22Rv1 (cell line): ENCODE measurements at regions not wholly inside any gene's neighbourhood (a gene's known extent, or its start where the extent isn't known, plus 50 kb on each side); places are given as distances from the start of the nearest gene placed in this dataset.

ENCODE experiments used
- CTCF ChIP-seq: fragments of 450-650 bp; IDR thresholded peaks from 2 replicates; pipeline ENCODE4 v1.5.1; 2017; ENCODE audit warnings: mild to moderate bottlenecking
- ZFX ChIP-seq: fragments of 450-650 bp; IDR thresholded peaks from 2 replicates; pipeline ENCODE4 v1.6.1; 2017; ENCODE audit warnings: antibody characterized with exemption, borderline replicate concordance

- TF ChIP-seq CTCF (no peak), ZFX (no peak)
These were observed 123.6 kb upstream of the PTPN1 start for GRCh38 chr20:50386641-50386960.
